ENCODE measurements at regions not wholly inside any gene's neighbourhood (a gene's known extent, or its start where the extent isn't known, plus 50 kb on each side); places are given as distances from the start of the nearest gene placed in this dataset.

DNA sequence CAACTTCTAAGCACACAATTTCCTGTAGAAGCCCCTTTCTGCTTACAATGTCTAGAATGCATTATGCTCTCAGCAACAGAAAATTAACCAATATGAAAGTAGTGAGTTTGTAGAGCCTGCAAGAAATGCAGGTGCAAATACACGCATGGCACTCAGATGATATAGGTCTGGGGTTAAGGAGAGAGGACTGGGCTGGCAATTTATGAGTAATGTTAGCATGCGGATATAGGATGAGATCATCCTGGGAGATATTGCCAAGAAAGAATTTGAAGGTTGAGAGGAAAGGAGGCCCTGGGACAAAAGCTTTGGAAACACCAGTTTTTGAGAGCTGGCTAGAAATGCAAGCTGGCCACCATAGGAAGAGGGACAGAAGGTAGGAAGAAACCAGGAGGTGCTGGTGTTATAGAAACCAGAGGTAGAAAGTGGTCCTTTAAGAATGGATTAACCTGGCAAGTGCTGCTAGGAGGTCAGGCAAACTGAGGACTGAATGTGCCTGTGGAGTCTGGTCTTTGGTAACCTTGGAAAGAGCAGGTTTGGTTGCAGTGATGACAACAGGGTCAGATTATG lies 183.2 kb upstream of the MYLIP start:
- no TSS peak for BruUV-seq (replicated peaks)

GRCh38 chr6:15943423-15943822 lies 185.5 kb upstream of the MYLIP start:
- Mint-ChIP-seq H3K4me1 (ENCODE audit: insufficient read depth, unreplicated experiment) (no peaks in the 10 kb centered on the region), H3K9me3 (ENCODE audit: unreplicated experiment) (no peaks in the 10 kb centered on the region), H3K27ac (ENCODE audit: low read depth, unreplicated experiment) (no peak overlapping the region), H3K27me3 (ENCODE audit: insufficient read depth, unreplicated experiment) (no peaks in the 10 kb centered on the region), H3K4me3 (ENCODE audit: unreplicated experiment) (no peak overlapping the region), H3K36me3 (ENCODE audit: insufficient read depth, unreplicated experiment) (no peaks in the 10 kb centered on the region)
- no TSS peak for BruUV-seq (replicated peaks)
- POLR2A ChIA-PET, result no interaction called here
- CTCF ChIA-PET, result no interaction called here
- TF ChIP-seq CTCF (IDR thresholded peaks at IDR 0.05; ENCODE audit: unreplicated experiment), result no peak
- DNase-seq (ENCODE audit: unreplicated experiment), result no peak
- intact Hi-C loops (cut with micrococcal nuclease), result no loop called here

More for the DNA sequence above, 183.2 kb upstream of the MYLIP start:
- ChIA-PET POLR2A (no interaction called here), CTCF (interaction anchor here (0.6 to 0.9 kb wide), 2 partner anchors 18 to 43 kb away, joined by 3 read pairs; no protein-coding TSS in a partner anchor)
- H3K9me3 Mint-ChIP-seq (ENCODE audit: unreplicated experiment), result no peaks in the 10 kb centered on the region
- no peak for TF ChIP-seq CTCF (IDR thresholded peaks at IDR 0.05; ENCODE audit: unreplicated experiment)
- no peaks in the 10 kb centered on the region for H3K4me1 Mint-ChIP-seq (ENCODE audit: insufficient read depth, unreplicated experiment)
- H3K27me3 Mint-ChIP-seq (ENCODE audit: insufficient read depth, unreplicated experiment), result no peaks in the 10 kb centered on the region
- no peaks in the 10 kb centered on the region for H3K36me3 Mint-ChIP-seq (ENCODE audit: insufficient read depth, unreplicated experiment)
- no peak overlapping the region for H3K4me3 Mint-ChIP-seq (ENCODE audit: unreplicated experiment)
- no peak overlapping the region for H3K27ac Mint-ChIP-seq (ENCODE audit: low read depth, unreplicated experiment)
- intact Hi-C loops (cut with micrococcal nuclease), result no loop called here
- DNase-seq (ENCODE audit: unreplicated experiment), result peak; percentile 34

DNA sequence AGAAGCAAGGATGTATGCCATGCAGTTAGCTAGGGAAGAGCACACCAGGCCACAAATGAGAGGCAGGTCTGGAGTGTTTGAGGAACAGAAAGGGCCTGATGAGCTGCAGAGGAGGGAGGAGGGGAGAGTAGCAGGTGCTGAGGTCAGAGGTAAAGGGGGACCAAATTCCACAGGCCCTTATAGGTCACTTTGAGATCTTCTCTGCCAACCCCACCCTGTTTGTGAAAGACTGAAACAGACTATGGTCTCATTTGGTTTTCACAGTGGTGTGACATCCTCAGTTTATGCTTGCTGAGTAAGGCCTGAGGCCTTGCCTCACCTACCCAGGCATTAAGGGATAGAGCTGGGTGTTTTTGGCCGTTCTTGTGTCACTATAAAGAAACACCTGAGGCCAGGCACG lies 187.7 kb upstream of the MYLIP start:
- no peaks in the 10 kb centered on the region for H3K9me3 Mint-ChIP-seq (ENCODE audit: unreplicated experiment)
- H3K36me3 Mint-ChIP-seq (ENCODE audit: insufficient read depth, unreplicated experiment), result no peaks in the 10 kb centered on the region
- CTCF ChIA-PET, result interaction anchor here (0.7 to 0.8 kb wide), 2 partner anchors 46 to 151 kb away, joined by 3 read pairs; no protein-coding TSS in a partner anchor
- POLR2A ChIA-PET, result no interaction called here
- no peak for TF ChIP-seq CTCF (IDR thresholded peaks at IDR 0.05; ENCODE audit: unreplicated experiment)
- no peak overlapping the region for H3K4me3 Mint-ChIP-seq (ENCODE audit: unreplicated experiment)
- intact Hi-C loops (cut with micrococcal nuclease), result no loop called here
- H3K27me3 Mint-ChIP-seq (ENCODE audit: insufficient read depth, unreplicated experiment), result no peaks in the 10 kb centered on the region
- no peaks in the 10 kb centered on the region for H3K4me1 Mint-ChIP-seq (ENCODE audit: insufficient read depth, unreplicated experiment)
- DNase-seq (ENCODE audit: unreplicated experiment), result no peak
- no TSS peak for BruUV-seq (replicated peaks)
- H3K27ac Mint-ChIP-seq (ENCODE audit: low read depth, unreplicated experiment), result no peak overlapping the region

DNA sequence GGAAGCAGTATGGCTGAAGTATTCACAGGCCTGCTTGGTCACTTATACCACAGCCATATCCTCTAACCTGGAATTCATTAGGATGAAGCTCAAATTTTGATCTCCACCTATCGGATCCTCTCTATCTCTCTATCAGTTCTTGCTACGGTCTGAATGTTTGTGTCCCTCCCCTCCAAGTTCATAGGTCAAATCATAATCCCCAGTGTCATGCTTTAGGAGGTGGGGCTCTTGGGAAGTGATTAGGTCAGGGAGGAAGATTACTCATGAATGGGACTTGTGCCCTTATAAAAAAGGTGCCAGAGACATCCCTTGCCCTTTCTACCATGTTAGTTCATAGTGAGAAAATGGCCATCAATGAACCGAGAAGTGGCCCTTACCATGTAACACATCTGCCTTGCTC lies 190.8 kb upstream of the MYLIP start:
- Mint-ChIP-seq H3K27ac (ENCODE audit: low read depth, unreplicated experiment) (no peak overlapping the region), H3K9me3 (ENCODE audit: unreplicated experiment) (no peaks in the 10 kb centered on the region), H3K4me3 (ENCODE audit: unreplicated experiment) (no peak overlapping the region), H3K36me3 (ENCODE audit: insufficient read depth, unreplicated experiment) (no peaks in the 10 kb centered on the region), H3K27me3 (ENCODE audit: insufficient read depth, unreplicated experiment) (no peaks in the 10 kb centered on the region), H3K4me1 (ENCODE audit: insufficient read depth, unreplicated experiment) (no peaks in the 10 kb centered on the region)
- intact Hi-C loops (cut with micrococcal nuclease), result no loop called here
- DNase-seq (ENCODE audit: unreplicated experiment), result no peak
- ChIA-PET CTCF (interaction anchor here (0.9 to 1.2 kb wide), 2 partner anchors 39 to 247 kb away, joined by 3 to 4 read pairs; no protein-coding TSS in a partner anchor), POLR2A (no interaction called here)
- no peak for TF ChIP-seq CTCF (IDR thresholded peaks at IDR 0.05; ENCODE audit: unreplicated experiment)
- no TSS peak for BruUV-seq (replicated peaks)

Measured in MCF 10A (cell line).